ENCODE measurements at regions not wholly inside any gene's neighbourhood (a gene's known extent, or its start where the extent isn't known, plus 50 kb on each side); places are given as distances from the start of the nearest gene placed in this dataset.

DNA sequence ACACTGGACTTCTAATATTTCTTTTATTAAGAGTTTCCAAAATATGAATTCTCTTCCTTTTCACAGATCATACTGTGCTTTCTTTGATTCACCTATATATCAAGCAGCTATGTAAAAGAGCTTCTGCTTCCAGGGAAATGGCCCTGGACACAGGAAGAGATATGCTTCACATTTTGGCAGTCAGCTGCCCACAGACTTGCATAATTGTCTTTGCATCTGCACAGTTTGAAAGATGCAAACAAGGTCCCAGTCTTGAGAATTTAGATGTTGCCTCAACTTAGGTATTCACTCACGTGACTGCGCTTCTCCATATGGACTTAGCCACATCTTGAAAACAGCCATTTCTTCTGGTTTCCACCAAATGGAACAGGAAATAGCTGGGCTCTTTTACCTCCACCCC is 92.3 kb upstream of the POU2AF2 start:
- TF ChIP-seq, protein P1, sequence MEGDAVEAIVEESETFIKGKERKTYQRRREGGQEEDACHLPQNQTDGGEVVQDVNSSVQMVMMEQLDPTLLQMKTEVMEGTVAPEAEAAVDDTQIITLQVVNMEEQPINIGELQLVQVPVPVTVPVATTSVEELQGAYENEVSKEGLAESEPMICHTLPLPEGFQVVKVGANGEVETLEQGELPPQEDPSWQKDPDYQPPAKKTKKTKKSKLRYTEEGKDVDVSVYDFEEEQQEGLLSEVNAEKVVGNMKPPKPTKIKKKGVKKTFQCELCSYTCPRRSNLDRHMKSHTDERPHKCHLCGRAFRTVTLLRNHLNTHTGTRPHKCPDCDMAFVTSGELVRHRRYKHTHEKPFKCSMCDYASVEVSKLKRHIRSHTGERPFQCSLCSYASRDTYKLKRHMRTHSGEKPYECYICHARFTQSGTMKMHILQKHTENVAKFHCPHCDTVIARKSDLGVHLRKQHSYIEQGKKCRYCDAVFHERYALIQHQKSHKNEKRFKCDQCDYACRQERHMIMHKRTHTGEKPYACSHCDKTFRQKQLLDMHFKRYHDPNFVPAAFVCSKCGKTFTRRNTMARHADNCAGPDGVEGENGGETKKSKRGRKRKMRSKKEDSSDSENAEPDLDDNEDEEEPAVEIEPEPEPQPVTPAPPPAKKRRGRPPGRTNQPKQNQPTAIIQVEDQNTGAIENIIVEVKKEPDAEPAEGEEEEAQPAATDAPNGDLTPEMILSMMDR (IDR thresholded peaks at IDR 0.05) = no peak
- Histone ChIP-seq H3K4me3 (no peak overlapping the region), H3K27ac (no peak overlapping the region)
- DNase-seq (ENCODE audit: low spot score) = no peak

DNA sequence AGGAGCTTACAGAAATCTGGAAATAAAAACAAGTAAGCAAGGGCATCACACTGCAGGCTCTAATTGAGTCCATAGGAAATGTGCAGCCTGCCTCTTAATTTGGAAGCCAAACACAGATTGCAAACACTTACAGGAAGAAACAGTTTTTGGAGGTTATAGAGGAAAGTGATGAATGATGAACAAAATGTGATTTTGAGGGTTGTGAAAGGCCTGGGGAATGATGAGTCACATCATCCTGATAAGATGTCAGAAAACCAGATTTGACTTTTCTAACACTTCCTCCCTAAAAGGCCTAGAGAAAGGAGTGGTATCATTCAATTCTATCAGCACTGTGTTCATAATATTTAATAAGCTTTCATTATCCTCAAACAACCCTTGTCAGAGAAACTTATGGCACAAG is 96.6 kb upstream of the POU2AF2 start:
- TF ChIP-seq, protein P1 (IDR thresholded peaks at IDR 0.05) = no peak
- Histone ChIP-seq H3K27ac (no peak overlapping the region), H3K4me3 (no peak overlapping the region)
- DNase-seq (ENCODE audit: low spot score) = no peak

DNA sequence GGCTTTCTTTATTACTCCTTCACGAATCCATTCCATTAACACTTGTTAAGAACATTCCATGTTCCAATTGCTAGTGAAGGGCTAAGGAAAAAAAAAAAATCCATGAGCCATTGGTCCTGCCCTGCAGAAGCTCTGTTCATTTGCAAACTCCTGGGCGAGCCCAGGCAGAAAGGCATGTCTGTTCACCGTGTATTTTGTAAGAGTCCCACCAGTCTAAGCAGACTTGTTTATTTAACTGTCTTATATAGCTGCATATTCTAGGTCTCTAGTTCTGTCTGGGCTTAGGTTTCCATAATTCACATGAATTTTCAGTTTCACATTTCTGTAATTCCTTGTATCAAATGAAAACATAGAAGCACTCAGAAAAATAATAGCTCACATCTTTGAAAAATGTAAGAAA is 97.4 kb upstream of the POU2AF2 start:
- no peak for DNase-seq (ENCODE audit: low spot score)
- H3K27ac ChIP-seq = no peak overlapping the region
- no peak overlapping the region for H3K4me3 ChIP-seq
- TF ChIP-seq, protein P1 (IDR thresholded peaks at IDR 0.05) = no peak

DNA sequence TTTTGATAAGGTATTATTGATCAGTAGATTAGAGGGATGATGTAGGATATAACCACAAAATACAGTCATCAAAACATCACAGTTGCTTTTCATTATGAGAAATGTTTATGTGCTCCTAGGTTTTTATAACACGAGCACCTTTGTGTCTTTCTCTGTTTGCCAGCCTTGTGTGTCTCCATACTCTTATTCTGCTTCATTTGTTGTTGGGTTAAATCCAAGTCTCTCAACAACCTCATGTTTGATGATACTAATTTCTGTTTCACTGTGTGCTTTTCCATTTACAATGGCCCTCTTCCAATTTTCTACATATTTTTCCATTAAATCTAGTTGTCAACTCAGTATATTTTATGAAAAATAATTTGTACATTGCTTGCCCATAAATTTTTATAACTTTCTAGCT is 107.7 kb upstream of the POU2AF2 start:
- no peak for DNase-seq (ENCODE audit: low spot score)
- H3K27ac ChIP-seq = no peak overlapping the region
- TF ChIP-seq, protein P1 (IDR thresholded peaks at IDR 0.05) = no peak
- no peak overlapping the region for H3K4me3 ChIP-seq

DNA sequence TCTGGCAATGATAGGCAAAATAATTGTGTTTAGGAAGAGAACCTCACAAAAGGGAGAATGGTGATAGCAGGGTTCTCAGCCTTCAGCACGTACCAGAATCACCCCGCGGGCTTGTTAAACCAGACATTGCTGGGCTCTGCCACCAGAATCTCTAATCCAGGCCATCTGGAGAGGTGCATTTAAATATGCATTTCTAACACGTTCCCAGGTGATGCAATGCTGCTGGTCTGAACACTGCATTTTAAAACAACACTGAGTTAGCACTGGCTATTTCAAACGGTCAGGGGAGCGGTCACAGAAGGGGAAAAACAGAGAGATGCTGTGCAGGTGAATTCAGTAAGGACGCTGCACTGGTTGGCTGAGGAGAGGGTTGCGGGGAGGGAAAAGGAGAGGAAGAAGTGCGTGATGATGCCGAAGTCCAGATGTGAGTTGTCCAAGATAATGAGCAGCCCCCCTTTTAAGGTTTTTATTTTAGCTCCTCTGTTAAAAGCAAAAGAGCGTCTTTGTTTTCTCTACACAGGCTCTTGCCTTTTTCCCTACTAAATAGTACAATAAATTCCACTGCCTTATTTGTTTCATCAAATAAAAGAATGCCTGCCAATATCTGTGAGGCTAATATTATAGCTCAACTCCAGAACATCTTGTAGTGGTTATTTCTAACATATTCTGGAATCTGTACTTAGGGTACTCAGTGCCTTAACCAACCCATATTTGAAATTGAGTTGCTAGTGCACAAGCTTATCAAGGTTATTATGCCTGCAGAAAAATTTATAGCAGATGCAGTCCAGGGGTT is 109.6 kb upstream of the POU2AF2 start:
- TF ChIP-seq, protein P1 (IDR thresholded peaks at IDR 0.05) = no peak
- DNase-seq (ENCODE audit: low spot score) = no peak
- no peak overlapping the region for H3K27ac ChIP-seq
- no peak overlapping the region for H3K4me3 ChIP-seq

- TF ChIP-seq, protein P1 (IDR thresholded peaks at IDR 0.05) = no peak
- Histone ChIP-seq H3K4me3 (no peak overlapping the region), H3K27ac (no peak overlapping the region)
- DNase-seq (ENCODE audit: low spot score) = no peak
Measured at GRCh38 chr11:111135101-111135500, 110.4 kb upstream of the POU2AF2 start.

All from coronary artery (tissue), 2 donors.